ENCODE measurements at regions not wholly inside any gene's neighbourhood (a gene's known extent, or its start where the extent isn't known, plus 50 kb on each side); places are given as distances from the start of the nearest gene placed in this dataset.

GRCh38 chr4:147064856-147065255 lies 119.2 kb upstream of the TTC29 start (continued):
- no peak for TF ChIP-seq RAD21 (IDR thresholded peaks at IDR 0.05 in 1 of 2, conservative IDR thresholded peaks at IDR 0.05 in 1 of 2; ENCODE audit: low read depth in 2 of 2, low read length in 2 of 2)
